Endothelial cell of umbilical vein (primary cell): ENCODE measurements at regions not wholly inside any gene's neighbourhood (a gene's known extent, or its start where the extent isn't known, plus 50 kb on each side); places are given as distances from the start of the nearest gene placed in this dataset.

Experiments
- BruUV-seq: library from RNA; stranded (reverse); fragments of 400-500 nt; replicated peaks from 2 replicates; lab custom pipeline; 2021; lab: Mats Ljungman, UMichigan
- CTCF ChIA-PET: fragments of 300-600, 350-600 bp; sonication (Branson Sonifier 250); formaldehyde crosslinking; loops from one replicate; lab custom pipeline; 2021; ENCODE audit warnings: antibody characterized with exemption, inconsistent platforms; lab: Charles Lee
- POLR2A ChIA-PET: fragments of 300-600, 350-600 bp; sonication (Branson Sonifier 250); formaldehyde crosslinking; loops from one replicate; lab custom pipeline; 2021; ENCODE audit warnings: antibody characterized with exemption, inconsistent platforms; lab: Charles Lee
- DNase-seq: peaks from one replicate; pipeline ENCODE4 v3.0.0-alpha.2; 2011; ENCODE audit warnings: low read depth, low spot score
- FAIRE-seq: peaks from 2 replicates; lab custom pipeline; 2011; peaks lifted over from hg19 to GRCh38; lab: Jason Lieb, UNC
- H2AFZ ChIP-seq: 2 replicates; pipeline ENCODE4 v1.6.0; 2012; ENCODE audit warnings: low read depth, low read length, control low read depth, inconsistent platforms
- H3K27ac ChIP-seq: 2 replicates; pipeline ENCODE4 v1.5.1; 2011; ENCODE audit warnings: low read depth, mild to moderate bottlenecking, control low read depth, low read length, moderate library complexity; ENCODE audit not compliant: insufficient read depth
- H3K27me3 ChIP-seq, 2 experiments: 2 replicates each; pipeline versions ENCODE4 v1.6.0 to v1.6.1; 2011; ENCODE audit warnings: low read length in 2 of 2, mixed read lengths in 1 of 2; ENCODE audit not compliant: control insufficient read depth in 2 of 2, insufficient read depth in 2 of 2
- H3K36me3 ChIP-seq, 2 experiments: 2 replicates in 1 of 2; 3 replicates in 1 of 2; pipeline ENCODE4 v1.5.1; 2011; ENCODE audit warnings: low read length in 2 of 2, mild to moderate bottlenecking in 1 of 2, moderate library complexity in 1 of 2; ENCODE audit not compliant: control insufficient read depth in 2 of 2, insufficient read depth in 2 of 2; ENCODE audit errors: extremely low read depth in 1 of 2
- H3K4me1 ChIP-seq: 3 replicates; pipeline ENCODE4 v1.5.1; 2011; ENCODE audit warnings: mild to moderate bottlenecking, low read length; ENCODE audit not compliant: control insufficient read depth, insufficient read depth; ENCODE audit errors: extremely low read depth
- H3K4me2 ChIP-seq: 2 replicates; pipeline ENCODE4 v1.6.1; 2011; ENCODE audit warnings: low read length, control low read depth, mixed read lengths; ENCODE audit not compliant: insufficient read depth
- H3K4me3 ChIP-seq, 3 experiments: fragments of 200-600 bp in 1 of 3; sonication (generic), shearing (Covaris generic) in 1 of 3; replicated peaks in 1 of 3; 2 replicates each; pipeline ENCODE4 v1.5.1; 2011 to 2016; ENCODE audit warnings: control low read depth in 3 of 3, low read length in 3 of 3, mild to moderate bottlenecking in 2 of 3, inconsistent platforms in 1 of 3, low read depth in 1 of 3, moderate library complexity in 1 of 3; ENCODE audit not compliant: insufficient read depth in 1 of 3
- H3K79me2 ChIP-seq: 2 replicates; pipeline ENCODE4 v1.6.0; 2012; ENCODE audit warnings: low read length, inconsistent platforms; ENCODE audit not compliant: control insufficient read depth, insufficient read depth
- H3K9ac ChIP-seq: replicated peaks from 2 replicates; pipeline ENCODE3; 2011; ENCODE audit warnings: low read length, control low read depth; ENCODE audit not compliant: insufficient read depth; ENCODE audit errors: extremely low read depth
- H3K9me1 ChIP-seq: replicated peaks from 3 replicates; pipeline ENCODE4 v1.6.0; 2011; ENCODE audit warnings: mild to moderate bottlenecking, low read length; ENCODE audit not compliant: control insufficient read depth, insufficient read depth; ENCODE audit errors: extremely low read depth
- H3K9me3 ChIP-seq: replicated peaks from 2 replicates; pipeline ENCODE4 v1.5.1; 2012; ENCODE audit warnings: low read length, inconsistent platforms; ENCODE audit not compliant: control insufficient read depth, insufficient read depth
- H4K20me1 ChIP-seq: replicated peaks from 2 replicates; pipeline ENCODE3; 2011; ENCODE audit warnings: mild to moderate bottlenecking, low read length; ENCODE audit not compliant: control insufficient read depth, insufficient read depth; ENCODE audit errors: extremely low read depth
- CTCF ChIP-seq, 2 donors: IDR thresholded peaks; 1 replicate in 1 of 2; 2 replicates in 1 of 2; pipeline ENCODE4 v1.5.1; 2011; ENCODE audit warnings: low read length in 2 of 2, mild to moderate bottlenecking in 2 of 2, moderate library complexity in 2 of 2, control low read depth in 1 of 2, inconsistent platforms in 1 of 2, low read depth in 1 of 2; ENCODE audit not compliant: insufficient read depth in 1 of 2; ENCODE audit errors: extremely low read depth in 1 of 2
- EZH2 ChIP-seq: IDR thresholded peaks from 2 replicates; pipeline ENCODE4 v1.6.1; 2012; ENCODE audit warnings: borderline replicate concordance, low read depth, mild to moderate bottlenecking, moderate library complexity, low read length, inconsistent platforms; ENCODE audit not compliant: severe bottlenecking
- FOS ChIP-seq: IDR thresholded peaks from 2 replicates; pipeline ENCODE4 v1.6.1; 2011; ENCODE audit warnings: mild to moderate bottlenecking, low read length, moderate library complexity, borderline replicate concordance; ENCODE audit not compliant: insufficient read depth
- GATA2 ChIP-seq: IDR thresholded peaks from 2 replicates; pipeline ENCODE4 v1.7.0; 2011; ENCODE audit warnings: low read depth, mild to moderate bottlenecking, moderate library complexity, mixed read lengths, low read length; ENCODE audit not compliant: insufficient read length, insufficient read depth
- JUN ChIP-seq: IDR thresholded peaks from 2 replicates; pipeline ENCODE4 v1.6.1; 2011; ENCODE audit warnings: borderline replicate concordance, low read depth; ENCODE audit not compliant: insufficient read length, insufficient read depth
- MYC ChIP-seq: IDR thresholded peaks from one replicate; pipeline ENCODE4 v1.6.1; 2011; ENCODE audit warnings: mild to moderate bottlenecking, low read depth, low read length
- POLR2A ChIP-seq: IDR thresholded peaks from 2 replicates; pipeline ENCODE4 v1.6.1; 2012; ENCODE audit warnings: low read depth, mild to moderate bottlenecking, control low read depth, low read length
- POLR2AphosphoS5 ChIP-seq: IDR thresholded peaks from 2 replicates; pipeline ENCODE4 v1.6.1; 2012; ENCODE audit warnings: low read depth, mild to moderate bottlenecking, control low read depth, low read length, moderate library complexity; ENCODE audit not compliant: insufficient read depth
- dilution Hi-C: fragments of 300-500 bp; cut with MboI; formaldehyde crosslinking; loops from one replicate; pipeline ENCODE4 v1.15.0; 2019; ENCODE audit warnings: low sequenced_read_pairs; ENCODE audit not compliant: extremely low pct_ligation_motif_present
- intact Hi-C: fragments of 100-400 bp; cut with micrococcal nuclease; formaldehyde crosslinking; loops from one replicate; pipeline ENCODE4 v1.10.0; 2022
- TF ChIP-seq, protein P1 (sequence below): IDR thresholded peaks from 2 replicates; pipeline ENCODE4 v1.6.1; 2011; ENCODE audit not compliant: insufficient read depth, insufficient read length

GRCh38 chr11:70495351-70496310 is 97.3 kb downstream of the CTTN start:
- H3K4me1 ChIP-seq = no peaks in the 10 kb centered on the region
- ChIA-PET POLR2A (no interaction called here), CTCF (no interaction called here)
- H3K79me2 ChIP-seq = no peaks in the 10 kb centered on the region
- H3K27ac ChIP-seq = no peak overlapping the region
- no peaks in the 10 kb centered on the region for H3K9me3 ChIP-seq
- no peaks in the 10 kb centered on the region for H3K36me3 ChIP-seq
- no peaks in the 10 kb centered on the region for H4K20me1 ChIP-seq
- no peak overlapping the region for H3K9ac ChIP-seq
- intact Hi-C loops (no loop called here), dilution Hi-C loops (no loop called here)
- no TSS peak for BruUV-seq
- H3K9me1 ChIP-seq = no peaks in the 10 kb centered on the region
- DNase-seq = no peak
- H3K27me3 ChIP-seq = no peaks in the 10 kb centered on the region
- no peak for FAIRE-seq
- H3K4me2 ChIP-seq = no peak overlapping the region
- no peak for TF ChIP-seq GATA2
- TF ChIP-seq JUN = no peak
- no peak for TF ChIP-seq CTCF (IDR thresholded peaks at IDR 0.05; ENCODE audit: extremely low read depth in 1 of 2, insufficient read depth in 1 of 2, low read depth in 1 of 2, low read length in 2 of 2)
- no peak for TF ChIP-seq FOS
- TF ChIP-seq, protein P1, sequence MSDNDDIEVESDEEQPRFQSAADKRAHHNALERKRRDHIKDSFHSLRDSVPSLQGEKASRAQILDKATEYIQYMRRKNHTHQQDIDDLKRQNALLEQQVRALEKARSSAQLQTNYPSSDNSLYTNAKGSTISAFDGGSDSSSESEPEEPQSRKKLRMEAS = no peak
- no peak for TF ChIP-seq POLR2AphosphoS5
- no peak for TF ChIP-seq POLR2A
- no peak for TF ChIP-seq EZH2
- TF ChIP-seq MYC = no peak
- H3K4me3 ChIP-seq = no peak overlapping the region
- no peak overlapping the region for H2AFZ ChIP-seq
